Choroid plexus epithelial cell (primary cell): ENCODE measurements at regions not wholly inside any gene's neighbourhood (a gene's known extent, or its start where the extent isn't known, plus 50 kb on each side); places are given as distances from the start of the nearest gene placed in this dataset.

Source experiments
- DNase-seq: peaks from one replicate; pipeline ENCODE4 v3.0.0-alpha.2; 2010; ENCODE audit warnings: low read depth
- H3K4me3 ChIP-seq: 2 replicates; pipeline ENCODE4 v1.5.1; 2011; ENCODE audit warnings: low read depth, mild to moderate bottlenecking, control low read depth, low read length, moderate library complexity
- TF ChIP-seq, protein P1 (sequence below): conservative IDR thresholded peaks from 2 replicates; pipeline ENCODE4 v1.5.1; 2011; ENCODE audit warnings: low read depth, mild to moderate bottlenecking, control low read depth, inconsistent platforms, low read length, moderate library complexity

DNA sequence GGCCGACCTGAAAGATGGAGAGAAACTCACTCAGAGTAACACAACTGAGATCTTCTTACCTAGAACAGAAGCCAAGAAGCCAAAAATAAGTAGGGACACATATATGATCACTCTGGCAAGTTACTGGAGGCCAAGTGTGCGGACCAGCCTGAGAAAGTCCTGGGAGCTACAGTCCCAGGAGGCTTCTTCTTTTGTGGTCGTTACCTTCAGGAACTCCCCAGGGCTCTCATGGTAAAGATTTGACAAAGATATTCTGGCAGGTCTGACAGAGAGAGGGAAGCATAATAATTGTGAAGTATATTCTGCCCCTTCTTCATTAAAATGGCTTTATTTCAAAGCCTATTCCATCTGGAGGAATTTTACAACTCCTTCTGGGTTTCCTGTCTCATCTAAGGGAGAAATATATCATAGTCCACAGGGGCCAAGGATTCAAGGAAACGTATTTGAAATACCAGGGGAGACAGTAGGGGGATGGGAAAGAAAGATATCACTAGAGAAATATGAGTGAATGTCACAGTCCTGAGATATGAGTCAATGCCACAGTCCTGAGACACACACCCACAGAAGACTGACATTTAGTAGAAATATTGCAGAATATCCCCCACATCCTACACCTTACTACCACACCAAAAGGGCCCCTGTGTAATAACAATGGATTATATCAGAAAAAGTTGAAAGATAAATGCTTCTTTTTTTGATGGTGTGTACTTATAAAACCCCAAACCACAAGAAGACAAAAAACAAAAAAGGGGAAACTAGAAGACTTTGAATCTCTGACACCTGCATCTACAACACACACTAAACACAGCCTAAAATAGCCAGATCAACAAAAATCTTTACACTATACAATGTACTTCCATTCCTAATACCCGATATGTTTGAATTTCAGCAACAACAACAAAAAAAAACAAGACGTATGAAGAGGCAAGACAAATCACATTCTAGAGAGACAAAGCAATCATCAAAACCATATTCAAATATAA, 594.2 kb upstream of the NRG3 start:
- no peak overlapping the region for H3K4me3 ChIP-seq
- TF ChIP-seq, protein P1, sequence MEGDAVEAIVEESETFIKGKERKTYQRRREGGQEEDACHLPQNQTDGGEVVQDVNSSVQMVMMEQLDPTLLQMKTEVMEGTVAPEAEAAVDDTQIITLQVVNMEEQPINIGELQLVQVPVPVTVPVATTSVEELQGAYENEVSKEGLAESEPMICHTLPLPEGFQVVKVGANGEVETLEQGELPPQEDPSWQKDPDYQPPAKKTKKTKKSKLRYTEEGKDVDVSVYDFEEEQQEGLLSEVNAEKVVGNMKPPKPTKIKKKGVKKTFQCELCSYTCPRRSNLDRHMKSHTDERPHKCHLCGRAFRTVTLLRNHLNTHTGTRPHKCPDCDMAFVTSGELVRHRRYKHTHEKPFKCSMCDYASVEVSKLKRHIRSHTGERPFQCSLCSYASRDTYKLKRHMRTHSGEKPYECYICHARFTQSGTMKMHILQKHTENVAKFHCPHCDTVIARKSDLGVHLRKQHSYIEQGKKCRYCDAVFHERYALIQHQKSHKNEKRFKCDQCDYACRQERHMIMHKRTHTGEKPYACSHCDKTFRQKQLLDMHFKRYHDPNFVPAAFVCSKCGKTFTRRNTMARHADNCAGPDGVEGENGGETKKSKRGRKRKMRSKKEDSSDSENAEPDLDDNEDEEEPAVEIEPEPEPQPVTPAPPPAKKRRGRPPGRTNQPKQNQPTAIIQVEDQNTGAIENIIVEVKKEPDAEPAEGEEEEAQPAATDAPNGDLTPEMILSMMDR, result no peak
- no peak for DNase-seq

DNA sequence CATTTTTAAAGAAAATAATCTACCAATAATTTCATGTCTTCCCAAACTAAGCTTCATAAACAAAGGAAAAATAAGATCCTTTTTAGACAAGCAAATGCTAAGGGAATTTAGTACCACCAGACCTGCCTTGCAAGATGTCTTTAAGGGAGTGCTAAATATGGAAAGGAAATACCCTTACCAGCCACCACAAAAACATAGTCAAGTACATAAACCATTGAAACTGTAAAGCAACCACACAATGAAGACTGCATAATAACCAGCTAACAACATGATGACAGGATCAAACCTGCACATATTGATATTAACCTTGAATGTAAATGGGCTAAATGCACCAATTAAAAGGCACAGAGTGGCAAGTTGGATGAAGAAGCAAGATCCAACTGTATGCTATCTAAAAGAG, 586.5 kb upstream of the NRG3 start:
- TF ChIP-seq, protein P1, result no peak
- DNase-seq, result no peak
- H3K4me3 ChIP-seq, result no peak overlapping the region

DNA sequence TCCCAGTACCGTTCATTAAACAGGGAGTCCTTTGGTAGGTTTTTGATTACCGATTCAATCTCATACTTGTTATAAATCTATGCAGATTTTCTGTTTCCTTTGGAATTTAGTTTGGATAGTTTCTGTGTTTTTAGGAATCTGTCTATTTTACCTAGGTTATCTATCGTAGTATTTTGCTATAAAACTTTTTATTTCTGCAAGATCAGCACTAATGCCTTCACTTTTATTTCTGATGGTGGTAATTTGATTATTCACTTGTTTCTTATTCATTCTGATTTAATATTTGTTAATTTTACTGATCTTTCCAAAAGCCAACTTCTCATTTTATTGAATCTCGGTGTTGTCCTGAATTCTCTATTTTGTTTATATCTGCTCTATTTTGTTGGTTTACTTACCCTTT, 577.7 kb upstream of the NRG3 start:
- no peak for DNase-seq
- no peak overlapping the region for H3K4me3 ChIP-seq
- TF ChIP-seq, protein P1, result no peak

DNA sequence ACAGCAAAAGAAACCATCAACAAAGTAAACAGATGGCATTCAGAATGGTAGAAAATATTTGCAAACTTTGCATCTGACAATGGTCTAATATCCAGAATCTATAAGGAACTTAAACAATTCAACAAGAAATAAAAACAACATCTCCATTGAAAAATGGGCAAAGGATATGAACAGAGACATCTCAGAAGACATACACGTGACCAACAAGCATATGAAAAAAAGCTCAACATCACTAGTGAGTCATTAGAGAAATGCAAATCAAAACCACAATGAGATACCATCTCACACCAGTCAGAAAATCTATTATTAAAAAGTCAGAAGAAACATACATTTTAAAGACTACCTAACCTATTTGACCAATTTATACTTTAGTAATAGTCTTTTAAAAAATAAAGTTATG, 571.3 kb upstream of the NRG3 start:
- no peak overlapping the region for H3K4me3 ChIP-seq
- DNase-seq, result no peak
- TF ChIP-seq, protein P1, result no peak

DNA sequence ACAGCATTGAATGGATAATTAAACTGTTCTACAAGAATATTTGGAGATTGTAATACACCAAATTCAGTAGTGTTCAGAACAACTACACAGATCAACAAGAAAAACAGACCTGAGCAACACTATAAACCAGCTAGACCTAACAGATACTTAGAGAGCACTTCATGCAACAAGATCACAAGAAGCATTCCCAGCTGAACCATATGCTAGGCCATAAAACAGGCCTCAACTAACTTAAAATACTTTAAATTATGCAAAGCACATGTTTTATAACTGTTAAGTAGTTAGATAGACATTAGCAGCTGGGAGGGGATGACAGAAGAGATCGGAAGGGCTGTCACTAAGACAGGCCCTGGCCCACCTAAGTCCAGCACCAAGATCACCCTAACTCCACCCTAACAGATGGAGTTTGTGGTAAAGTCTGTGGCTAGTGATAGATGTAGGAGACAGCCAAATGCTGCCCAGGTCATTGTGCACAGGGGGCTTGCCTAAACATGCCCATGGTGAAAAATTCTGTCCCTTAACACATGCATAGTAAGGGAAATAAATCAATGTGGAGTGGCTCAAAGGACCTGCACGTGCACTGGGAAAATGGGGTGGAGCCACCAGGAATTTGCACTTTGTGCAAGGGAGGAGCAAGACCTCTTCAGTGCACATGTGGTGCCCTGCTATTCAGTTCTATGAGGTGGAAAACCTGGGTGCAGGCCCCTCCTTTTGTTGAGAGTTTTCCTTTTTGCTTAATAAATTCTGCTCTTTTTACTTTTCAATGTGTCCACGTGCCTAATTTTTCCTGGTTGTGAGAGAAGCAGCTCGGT, 567.8 kb upstream of the NRG3 start:
- TF ChIP-seq, protein P1, result no peak
- no peak for DNase-seq

DNA sequence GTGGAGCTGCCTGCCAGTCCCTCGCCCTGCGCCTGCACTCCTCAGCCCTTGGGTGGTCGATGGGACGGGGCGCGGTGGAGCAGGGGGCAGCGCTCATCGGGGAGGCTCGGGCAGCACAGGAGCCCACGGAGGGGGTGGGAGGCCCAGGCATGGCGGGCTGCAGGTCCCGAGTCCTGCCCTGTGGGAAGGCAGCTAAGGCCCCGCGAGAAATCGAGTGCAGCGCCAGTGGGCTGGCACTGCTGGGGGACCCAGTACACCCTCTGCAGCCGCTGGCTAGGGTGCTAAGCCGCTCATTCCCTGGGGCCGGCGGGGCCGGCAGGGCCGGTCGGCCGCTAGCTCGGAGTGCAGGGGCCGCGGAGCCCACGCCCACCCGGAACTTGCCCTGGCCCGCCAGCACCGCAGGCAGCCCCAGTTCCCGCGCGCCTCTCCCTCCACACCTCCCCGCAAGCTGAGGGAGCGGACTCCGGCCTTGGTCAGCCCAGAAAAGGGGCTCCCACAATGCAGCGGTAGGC, 565.9 kb upstream of the NRG3 start:
- DNase-seq, result no peak
- TF ChIP-seq, protein P1, result no peak
- no peak overlapping the region for H3K4me3 ChIP-seq

More for the DNA sequence above, 567.8 kb upstream of the NRG3 start:
- no peak overlapping the region for H3K4me3 ChIP-seq
